Gastroesophageal sphincter (tissue), 3 donors: ENCODE measurements at regions not wholly inside any gene's neighbourhood (a gene's known extent, or its start where the extent isn't known, plus 50 kb on each side); places are given as distances from the start of the nearest gene placed in this dataset.

ENCODE experiments used
- CTCF ChIP-seq, 4 experiments: fragments of 200-600 bp in 2 of 4; fragments of 450-650 bp in 2 of 4; sonication (generic) in 1 of 4; IDR thresholded peaks; one replicate each; pipeline ENCODE4 v1.5.1; 2017 to 2019; ENCODE audit warnings: antibody characterized with exemption in 4 of 4, mild to moderate bottlenecking in 2 of 4, moderate library complexity in 2 of 4
- POLR2A ChIP-seq, 2 donors: fragments of 450-650 bp; IDR thresholded peaks; one replicate each; pipeline ENCODE4 v1.6.1; 2017; ENCODE audit warnings: antibody characterized with exemption in 2 of 2, mild to moderate bottlenecking in 2 of 2, moderate library complexity in 1 of 2
- POLR2AphosphoS5 ChIP-seq: sonication (generic); formaldehyde crosslinking; IDR thresholded peaks from one replicate; pipeline ENCODE4 v1.6.1; 2017; ENCODE audit warnings: antibody characterized with exemption

DNA sequence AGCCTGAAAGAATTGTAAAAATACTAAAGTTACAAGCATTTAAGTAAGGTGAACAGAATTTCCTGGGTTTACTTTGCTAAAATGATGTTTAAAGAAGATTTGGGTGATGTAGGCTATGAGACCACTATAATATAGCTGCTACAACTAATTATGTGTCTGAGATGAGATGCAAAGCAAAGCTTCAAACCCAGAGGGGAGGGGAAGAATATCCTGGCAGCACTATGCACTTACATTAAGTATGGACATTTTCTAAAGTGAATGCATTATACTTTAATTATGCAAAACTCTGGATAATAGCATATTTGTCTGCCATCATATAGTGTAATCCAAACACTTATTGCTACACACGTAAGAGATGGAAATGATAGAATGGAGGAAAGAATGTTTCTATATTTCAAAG lies 1003.7 kb downstream of the GALC start:
- TF ChIP-seq CTCF (IDR thresholded peaks at IDR 0.05): no peak
- no peak for TF ChIP-seq POLR2A (IDR thresholded peaks at IDR 0.05)
- TF ChIP-seq POLR2AphosphoS5: no peak
